ENCODE measurements at regions not wholly inside any gene's neighbourhood (a gene's known extent, or its start where the extent isn't known, plus 50 kb on each side); places are given as distances from the start of the nearest gene placed in this dataset.

GRCh38 chr14:44795725-44796124 lies 166.0 kb downstream of the KLHL28 start:
- no peak for TF ChIP-seq PATZ1 (CRISPR knock-in tag; IDR thresholded peaks at IDR 0.05; ENCODE audit: borderline replicate concordance)
- TF ChIP-seq RARB (CRISPR knock-in tag; IDR thresholded peaks at IDR 0.05): no peak
- TF ChIP-seq TCF4 (CRISPR knock-in tag; IDR thresholded peaks at IDR 0.05; ENCODE audit: borderline replicate concordance): no peak
- no peak for TF ChIP-seq PPARA (CRISPR knock-in tag; IDR thresholded peaks at IDR 0.05; ENCODE audit: borderline replicate concordance)
- TF ChIP-seq ZFP30 (CRISPR knock-in tag; IDR thresholded peaks at IDR 0.05): no peak
- no peak for TF ChIP-seq ZNF70 (CRISPR knock-in tag; IDR thresholded peaks at IDR 0.05)

Data from SK-N-SH treated with all-trans-retinoic acid at 6 μM for 48 hours (cell line).